NAMALWA (cell line): ENCODE measurements at regions not wholly inside any gene's neighbourhood (a gene's known extent, or its start where the extent isn't known, plus 50 kb on each side); places are given as distances from the start of the nearest gene placed in this dataset.

Source experiments
- DNase-seq: peaks from one replicate; pipeline ENCODE4 v3.0.0-alpha.2; 2015; ENCODE audit warnings: low spot score

- DNase-seq, result no peak
These were observed 56.8 kb upstream of the IPO9 start for GRCh38 chr1:201772178-201772577.

- no peak for DNase-seq
These were observed 55.2 kb upstream of the IPO9 start for GRCh38 chr1:201773764-201774163.

- DNase-seq, result no peak
These were observed 54.6 kb upstream of the IPO9 start for GRCh38 chr1:201774224-201774982.

GRCh38 chr1:201774983-201775344 is 54.0 kb upstream of the IPO9 start:
- no peak for DNase-seq

- DNase-seq, result no peak
These were observed 53.6 kb upstream of the IPO9 start for GRCh38 chr1:201775380-201775779.

- no peak for DNase-seq
These were observed 50.5 kb upstream of the IPO9 start for GRCh38 chr1:201778279-201779065.
